NCI-H748 treated with DMSO at 0.1 percent for 48 hours (cell line): ENCODE measurements at regions not wholly inside any gene's neighbourhood (a gene's known extent, or its start where the extent isn't known, plus 50 kb on each side); places are given as distances from the start of the nearest gene placed in this dataset.
"Not testable (repeated sequence)": the region's sequence is repeated elsewhere in the genome, so short reads cannot be mapped to it uniquely, and the experiment has no call there.

Experiments
- DNase-seq: peaks from one replicate; lab custom pipeline; 2025; lab: John Stamatoyannopoulos, UW

GRCh38 chr2:52542297-52542696 lies 1225.3 kb upstream of the CHAC2 start:
- DNase-seq, result no peak

- DNase-seq, result no peak
Measured at GRCh38 chr2:52539026-52539970, 1228.3 kb upstream of the CHAC2 start.

DNA sequence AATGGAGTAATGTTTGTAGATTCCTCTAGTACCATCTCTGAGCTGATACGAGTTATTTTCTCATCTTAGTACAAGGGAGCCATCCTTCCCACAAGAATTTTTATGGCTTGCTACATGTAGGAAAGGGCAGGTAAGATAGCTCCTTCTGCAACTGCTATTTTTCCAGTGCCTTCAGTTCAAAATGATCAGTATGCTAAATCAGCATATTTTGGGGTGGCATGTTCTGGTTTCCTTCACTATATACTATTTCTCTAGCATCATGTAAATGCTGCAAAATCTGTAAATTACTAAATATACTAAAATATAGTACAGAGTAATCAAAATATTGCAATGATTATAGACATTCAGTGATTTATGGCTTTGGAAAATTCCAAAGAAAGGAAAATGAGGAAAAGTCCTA lies 1230.0 kb upstream of the CHAC2 start:
- no peak for DNase-seq

- no peak for DNase-seq
Measured at GRCh38 chr2:52536929-52537460, 1230.6 kb upstream of the CHAC2 start.

GRCh38 chr2:52532956-52533355 lies 1234.6 kb upstream of the CHAC2 start:
- no peak for DNase-seq

DNA sequence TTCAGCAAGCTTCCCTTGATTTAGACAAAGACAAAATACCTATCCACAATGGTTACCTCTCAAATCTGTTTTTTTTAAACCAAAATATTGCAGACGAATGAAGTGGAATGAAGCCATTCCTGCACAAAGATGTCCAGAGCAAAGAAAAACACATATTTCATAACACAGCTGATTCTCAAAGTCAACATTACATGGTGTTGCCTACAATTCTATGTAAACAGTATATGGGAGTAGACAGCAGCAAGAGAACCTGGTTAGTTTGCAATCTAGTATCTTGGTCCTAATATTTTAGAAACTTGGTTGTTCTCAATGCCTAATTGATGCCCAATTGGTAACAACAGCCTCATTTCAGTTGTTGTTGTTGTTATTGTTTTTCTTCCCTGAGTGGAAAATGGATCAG lies 1240.9 kb upstream of the CHAC2 start:
- no peak for DNase-seq

DNA sequence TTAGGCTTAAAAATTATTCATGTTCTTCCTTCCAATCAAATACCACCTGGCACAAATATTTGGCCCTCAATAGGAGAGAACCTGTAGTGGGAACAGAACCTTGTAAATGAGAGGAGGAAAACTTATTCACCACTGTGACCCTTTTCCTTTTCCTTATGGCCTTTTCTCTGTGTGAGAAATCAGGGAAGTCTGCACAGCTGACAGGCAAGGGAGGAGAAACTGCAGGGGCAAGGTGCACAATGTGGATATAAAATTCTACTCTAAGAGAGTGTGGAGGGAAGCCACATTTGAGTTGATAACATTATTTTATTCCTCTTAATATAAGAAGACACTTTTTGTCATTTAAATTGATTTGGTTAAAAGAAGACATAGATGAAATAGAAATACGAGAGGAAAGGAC lies 1247.0 kb upstream of the CHAC2 start:
- DNase-seq, result no peak

DNA sequence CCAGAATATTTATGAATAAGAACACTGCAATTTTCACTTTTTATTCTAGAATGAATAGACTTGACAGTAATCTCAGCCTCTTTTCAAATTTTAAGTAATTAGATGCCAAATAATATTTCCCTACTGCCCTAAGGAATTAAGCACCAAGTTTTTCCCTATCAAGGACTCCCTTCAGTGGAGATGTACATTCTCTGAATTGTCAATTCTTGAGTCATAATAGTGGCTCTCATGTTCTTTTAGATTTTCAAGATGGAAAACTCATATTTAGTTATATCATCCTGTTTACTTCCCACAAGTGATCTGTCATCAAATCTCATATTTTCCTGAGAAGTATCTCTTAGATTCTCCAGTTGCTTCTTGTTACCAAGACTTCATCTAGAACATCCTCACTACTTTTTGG lies 1248.9 kb upstream of the CHAC2 start:
- no peak for DNase-seq

DNA sequence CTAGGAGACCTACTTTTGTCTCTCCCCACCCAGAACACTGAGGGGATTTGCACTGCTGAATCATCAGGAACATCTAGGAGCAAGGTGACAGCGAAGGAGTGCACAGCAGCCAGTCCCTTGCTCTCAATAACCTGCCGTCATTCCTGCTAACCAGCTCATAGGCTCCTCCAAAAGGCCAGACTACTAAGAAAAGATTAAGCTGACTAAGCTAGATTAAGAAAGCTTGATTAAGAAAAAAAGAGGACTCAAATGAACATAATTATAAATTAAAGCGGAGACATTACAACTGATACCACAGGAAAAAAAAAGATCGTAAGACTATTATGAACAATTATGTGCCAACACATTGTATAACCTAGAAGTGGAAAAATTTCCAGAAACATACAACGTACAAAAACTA lies 1254.8 kb upstream of the CHAC2 start:
- no peak for DNase-seq

DNA sequence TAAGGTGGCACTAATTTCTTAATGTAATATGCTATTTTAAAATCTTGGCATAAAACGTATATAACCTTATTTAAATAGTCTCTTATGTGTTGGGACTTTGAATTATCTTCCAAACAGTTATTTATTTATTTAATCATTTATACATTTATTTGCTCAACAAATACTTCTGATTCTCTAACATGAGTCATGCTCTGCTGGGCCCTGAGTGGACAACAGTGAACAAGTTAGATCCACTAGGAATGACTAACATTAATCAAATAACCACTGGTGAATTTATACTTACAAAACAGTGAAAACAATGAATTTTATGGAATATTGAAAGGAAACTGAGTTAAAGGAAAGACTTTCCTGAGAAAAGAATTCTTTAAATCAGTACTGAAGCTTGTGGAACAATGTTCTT lies 1257.2 kb upstream of the CHAC2 start:
- no peak for DNase-seq

DNA sequence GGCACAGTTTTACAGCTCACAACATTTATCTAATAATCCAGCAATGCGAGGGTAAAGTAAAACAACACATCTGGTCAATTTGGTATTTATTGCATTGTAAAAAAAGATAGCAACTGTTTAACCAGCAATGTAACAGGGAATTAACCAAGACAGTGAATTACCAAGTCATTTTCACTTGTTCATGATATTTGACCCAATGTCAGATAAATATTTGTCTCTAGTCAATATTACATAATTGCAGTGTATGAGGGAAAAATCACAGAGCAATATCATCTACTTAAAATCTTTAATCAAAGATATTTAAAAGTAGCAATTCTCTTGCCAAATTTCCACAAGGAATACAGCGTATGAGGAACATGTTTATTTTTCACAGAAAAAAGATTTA lies 1265.1 kb upstream of the CHAC2 start:
- no peak for DNase-seq

GRCh38 chr2:52501715-52502475 lies 1265.7 kb upstream of the CHAC2 start:
- DNase-seq, result no peak

GRCh38 chr2:52500561-52500960 lies 1267.0 kb upstream of the CHAC2 start:
- no peak for DNase-seq

- no peak for DNase-seq
Measured at GRCh38 chr2:52498077-52498750, 1269.4 kb upstream of the CHAC2 start.

DNA sequence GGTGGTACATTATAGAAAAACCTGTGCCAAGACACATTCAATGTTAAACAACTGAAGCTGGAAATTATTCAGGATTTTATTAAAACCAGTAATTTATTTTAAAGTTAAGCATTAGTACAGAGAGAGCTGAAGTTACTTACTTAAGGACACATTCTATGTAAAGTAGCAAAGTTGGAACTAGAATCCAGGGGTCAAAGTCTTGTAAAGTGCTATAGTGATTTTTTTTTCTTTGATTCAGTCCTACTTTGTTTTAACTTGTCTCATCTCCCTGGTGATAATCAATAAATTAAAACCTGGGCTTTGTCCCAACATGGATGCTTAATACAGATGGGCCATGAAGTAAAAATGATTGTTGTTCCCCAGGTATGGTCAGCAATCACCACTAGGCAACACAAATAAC lies 1271.8 kb upstream of the CHAC2 start:
- no peak for DNase-seq

- DNase-seq, result no peak
Measured at GRCh38 chr2:52477166-52477565, 1290.4 kb upstream of the CHAC2 start.

GRCh38 chr2:52475590-52475989 lies 1292.0 kb upstream of the CHAC2 start:
- DNase-seq, result no peak

DNA sequence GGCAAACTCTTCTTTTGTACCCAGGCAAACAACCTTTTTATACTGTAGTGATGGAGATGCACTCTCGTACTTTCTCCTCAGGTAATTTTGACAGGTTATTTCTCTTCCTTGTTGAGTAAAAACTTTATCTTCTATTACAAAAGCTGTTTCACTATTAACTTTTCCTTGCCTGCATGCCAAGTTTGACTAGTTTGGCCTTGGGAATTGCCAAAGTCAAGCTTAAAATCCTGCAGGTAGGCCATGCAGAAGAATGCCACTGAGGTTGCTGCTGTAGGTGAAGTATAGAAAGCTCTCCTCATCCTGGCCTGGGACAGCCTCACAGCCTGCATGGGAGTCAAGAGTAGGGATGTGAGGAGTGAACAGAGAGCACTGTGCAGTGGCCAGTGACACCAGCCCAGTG lies 1293.5 kb upstream of the CHAC2 start:
- no peak for DNase-seq

GRCh38 chr2:52473526-52473925 lies 1294.1 kb upstream of the CHAC2 start:
- DNase-seq, result no peak

DNA sequence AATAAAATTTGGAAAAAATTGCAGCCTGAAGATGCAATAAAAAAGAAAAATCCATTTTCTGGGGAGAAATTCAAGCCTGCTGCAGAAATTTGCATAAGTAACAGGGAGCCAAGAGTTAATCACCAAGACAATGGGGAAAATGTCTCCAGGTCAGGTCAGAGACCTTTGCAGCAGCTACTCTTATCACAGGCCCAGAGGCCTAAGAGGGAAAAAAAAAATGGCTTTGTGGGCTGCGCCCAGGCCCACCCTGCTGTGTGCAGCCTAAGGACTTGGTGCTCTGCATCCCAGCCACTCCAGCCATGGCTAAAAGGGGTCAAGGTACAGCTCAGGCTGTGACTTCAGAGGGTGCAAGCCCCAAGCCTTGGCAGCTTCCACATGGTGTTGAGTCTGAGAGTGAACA lies 1297.1 kb upstream of the CHAC2 start:
- DNase-seq, result not testable (repeated sequence)

- DNase-seq, result no peak
Measured at GRCh38 chr2:52467189-52467588, 1300.4 kb upstream of the CHAC2 start.

DNA sequence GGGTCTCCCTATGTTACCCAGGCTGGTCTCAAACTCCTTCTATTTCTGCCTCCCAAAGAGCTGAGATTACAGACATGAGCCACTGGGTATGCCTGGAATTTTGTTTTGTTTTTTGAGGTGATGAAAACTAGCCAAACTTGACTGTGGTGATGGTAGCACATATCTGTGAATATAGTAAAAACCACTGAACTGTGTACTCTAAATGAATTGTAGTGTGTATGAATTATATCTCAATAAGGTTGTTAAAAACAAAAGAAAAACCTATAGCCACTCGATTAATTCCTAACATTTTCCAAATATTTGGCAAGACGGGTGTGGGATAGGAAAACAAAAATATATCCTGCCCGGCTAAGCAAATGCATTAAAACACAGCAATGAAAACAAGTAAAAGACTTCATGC lies 1302.3 kb upstream of the CHAC2 start:
- no peak for DNase-seq

- no peak for DNase-seq
Measured at GRCh38 chr2:52463457-52463856, 1304.1 kb upstream of the CHAC2 start.
